ENCODE measurements at regions not wholly inside any gene's neighbourhood (a gene's known extent, or its start where the extent isn't known, plus 50 kb on each side); places are given as distances from the start of the nearest gene placed in this dataset.

DNA sequence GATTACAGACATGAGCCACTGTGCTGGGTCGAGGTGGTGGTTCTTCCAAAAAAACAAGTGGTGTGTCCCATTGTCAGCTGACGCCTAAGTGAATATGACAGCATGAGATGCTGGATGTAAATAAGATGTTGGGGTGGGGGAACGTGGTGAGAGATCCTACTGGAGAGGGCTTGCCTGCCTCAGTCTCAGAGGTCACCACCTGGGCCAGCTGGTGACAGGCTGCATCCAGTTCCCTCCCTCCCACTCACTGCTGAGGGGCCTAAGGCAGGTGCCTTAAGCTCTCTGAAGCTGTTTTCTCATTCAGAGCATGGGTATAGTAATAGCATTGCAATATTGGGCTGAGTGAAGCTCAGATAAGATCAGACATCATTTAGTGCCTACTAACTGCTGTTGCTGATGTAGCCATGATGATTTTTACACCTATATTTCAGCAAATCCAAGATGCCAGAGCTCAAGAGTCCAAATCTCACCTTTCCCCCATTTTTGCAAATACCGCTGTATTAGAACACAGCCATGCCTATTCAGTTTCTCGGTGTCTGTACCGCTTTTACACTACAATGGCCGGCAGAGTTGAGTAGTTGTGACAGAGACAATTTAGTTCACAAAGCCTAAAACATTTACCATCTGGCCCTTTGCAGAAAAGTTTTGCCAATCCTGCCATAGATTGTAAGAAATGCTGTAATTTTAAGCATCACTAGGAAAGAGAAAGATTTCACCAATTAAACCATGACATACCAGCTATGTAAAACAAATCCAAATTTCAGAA, 171.3 kb downstream of the ANKRD60 start:
- Histone ChIP-seq H3K27me3 (ENCODE audit: insufficient read depth, poor library complexity, severe bottlenecking) (no peaks in the 10 kb centered on the region), H3K27ac (replicated peaks) (no peak overlapping the region), H3K4me3 (replicated peaks; ENCODE audit: insufficient read depth, low read length) (no peak overlapping the region)
- TF ChIP-seq, protein P1, sequence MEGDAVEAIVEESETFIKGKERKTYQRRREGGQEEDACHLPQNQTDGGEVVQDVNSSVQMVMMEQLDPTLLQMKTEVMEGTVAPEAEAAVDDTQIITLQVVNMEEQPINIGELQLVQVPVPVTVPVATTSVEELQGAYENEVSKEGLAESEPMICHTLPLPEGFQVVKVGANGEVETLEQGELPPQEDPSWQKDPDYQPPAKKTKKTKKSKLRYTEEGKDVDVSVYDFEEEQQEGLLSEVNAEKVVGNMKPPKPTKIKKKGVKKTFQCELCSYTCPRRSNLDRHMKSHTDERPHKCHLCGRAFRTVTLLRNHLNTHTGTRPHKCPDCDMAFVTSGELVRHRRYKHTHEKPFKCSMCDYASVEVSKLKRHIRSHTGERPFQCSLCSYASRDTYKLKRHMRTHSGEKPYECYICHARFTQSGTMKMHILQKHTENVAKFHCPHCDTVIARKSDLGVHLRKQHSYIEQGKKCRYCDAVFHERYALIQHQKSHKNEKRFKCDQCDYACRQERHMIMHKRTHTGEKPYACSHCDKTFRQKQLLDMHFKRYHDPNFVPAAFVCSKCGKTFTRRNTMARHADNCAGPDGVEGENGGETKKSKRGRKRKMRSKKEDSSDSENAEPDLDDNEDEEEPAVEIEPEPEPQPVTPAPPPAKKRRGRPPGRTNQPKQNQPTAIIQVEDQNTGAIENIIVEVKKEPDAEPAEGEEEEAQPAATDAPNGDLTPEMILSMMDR (IDR thresholded peaks at IDR 0.05; ENCODE audit: insufficient read depth, low read length), result no peak
- TF ChIP-seq GABPA (IDR thresholded peaks at IDR 0.05; ENCODE audit: low read depth) (no peak), SPI1 (IDR thresholded peaks at IDR 0.05; ENCODE audit: borderline replicate concordance, low read depth) (no peak), POLR2AphosphoS5 (IDR thresholded peaks at IDR 0.05; ENCODE audit: low read depth) (no peak)
- TF ChIP-seq, protein P2, sequence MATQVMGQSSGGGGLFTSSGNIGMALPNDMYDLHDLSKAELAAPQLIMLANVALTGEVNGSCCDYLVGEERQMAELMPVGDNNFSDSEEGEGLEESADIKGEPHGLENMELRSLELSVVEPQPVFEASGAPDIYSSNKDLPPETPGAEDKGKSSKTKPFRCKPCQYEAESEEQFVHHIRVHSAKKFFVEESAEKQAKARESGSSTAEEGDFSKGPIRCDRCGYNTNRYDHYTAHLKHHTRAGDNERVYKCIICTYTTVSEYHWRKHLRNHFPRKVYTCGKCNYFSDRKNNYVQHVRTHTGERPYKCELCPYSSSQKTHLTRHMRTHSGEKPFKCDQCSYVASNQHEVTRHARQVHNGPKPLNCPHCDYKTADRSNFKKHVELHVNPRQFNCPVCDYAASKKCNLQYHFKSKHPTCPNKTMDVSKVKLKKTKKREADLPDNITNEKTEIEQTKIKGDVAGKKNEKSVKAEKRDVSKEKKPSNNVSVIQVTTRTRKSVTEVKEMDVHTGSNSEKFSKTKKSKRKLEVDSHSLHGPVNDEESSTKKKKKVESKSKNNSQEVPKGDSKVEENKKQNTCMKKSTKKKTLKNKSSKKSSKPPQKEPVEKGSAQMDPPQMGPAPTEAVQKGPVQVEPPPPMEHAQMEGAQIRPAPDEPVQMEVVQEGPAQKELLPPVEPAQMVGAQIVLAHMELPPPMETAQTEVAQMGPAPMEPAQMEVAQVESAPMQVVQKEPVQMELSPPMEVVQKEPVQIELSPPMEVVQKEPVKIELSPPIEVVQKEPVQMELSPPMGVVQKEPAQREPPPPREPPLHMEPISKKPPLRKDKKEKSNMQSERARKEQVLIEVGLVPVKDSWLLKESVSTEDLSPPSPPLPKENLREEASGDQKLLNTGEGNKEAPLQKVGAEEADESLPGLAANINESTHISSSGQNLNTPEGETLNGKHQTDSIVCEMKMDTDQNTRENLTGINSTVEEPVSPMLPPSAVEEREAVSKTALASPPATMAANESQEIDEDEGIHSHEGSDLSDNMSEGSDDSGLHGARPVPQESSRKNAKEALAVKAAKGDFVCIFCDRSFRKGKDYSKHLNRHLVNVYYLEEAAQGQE (IDR thresholded peaks at IDR 0.05; ENCODE audit: insufficient replicate concordance, low read depth), result no peak
- DNase-seq (ENCODE audit: low read depth in 1 of 2, low spot score in 1 of 2), result no peak

DNA sequence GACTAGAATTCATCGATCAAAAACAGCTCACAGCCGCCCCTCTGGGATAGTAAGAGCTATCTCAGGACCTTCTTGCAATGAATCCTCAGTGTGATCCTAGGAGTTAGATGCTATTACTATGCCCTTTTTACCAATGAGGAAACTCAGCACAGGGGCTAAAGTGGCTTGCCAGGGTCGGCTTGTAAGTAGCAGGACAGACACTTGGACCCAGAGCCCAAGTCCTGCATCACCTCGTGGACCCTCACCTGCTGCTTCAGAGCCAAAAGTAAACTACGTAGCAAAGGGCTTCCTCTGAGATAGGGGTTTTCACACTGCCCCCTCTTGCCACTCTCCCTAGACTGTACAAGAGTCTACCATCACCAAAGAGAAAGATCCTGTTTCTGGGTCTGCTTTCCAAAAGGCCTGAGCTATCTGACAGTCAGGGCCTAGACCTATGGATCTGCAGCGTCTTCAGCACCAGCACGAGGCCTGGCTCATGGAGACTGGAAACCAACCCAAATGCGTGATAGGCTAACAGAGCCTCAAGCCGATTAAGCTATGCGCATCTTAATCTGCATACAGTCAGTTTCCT, 172.3 kb downstream of the ANKRD60 start:
- no peak for TF ChIP-seq GABPA (IDR thresholded peaks at IDR 0.05; ENCODE audit: low read depth)
- no peak for TF ChIP-seq POLR2AphosphoS5 (IDR thresholded peaks at IDR 0.05; ENCODE audit: low read depth)
- no peak for TF ChIP-seq SPI1 (IDR thresholded peaks at IDR 0.05; ENCODE audit: borderline replicate concordance, low read depth)
- TF ChIP-seq, protein P2 (IDR thresholded peaks at IDR 0.05; ENCODE audit: insufficient replicate concordance, low read depth), result no peak
- TF ChIP-seq, protein P1 (IDR thresholded peaks at IDR 0.05; ENCODE audit: insufficient read depth, low read length), result no peak
- H3K27me3 ChIP-seq (ENCODE audit: insufficient read depth, poor library complexity, severe bottlenecking), result no peaks in the 10 kb centered on the region
- H3K4me3 ChIP-seq (replicated peaks; ENCODE audit: insufficient read depth, low read length), result no peak overlapping the region
- H3K27ac ChIP-seq (replicated peaks), result no peak overlapping the region
- no peak for DNase-seq (ENCODE audit: low read depth in 1 of 2, low spot score in 1 of 2)

DNA sequence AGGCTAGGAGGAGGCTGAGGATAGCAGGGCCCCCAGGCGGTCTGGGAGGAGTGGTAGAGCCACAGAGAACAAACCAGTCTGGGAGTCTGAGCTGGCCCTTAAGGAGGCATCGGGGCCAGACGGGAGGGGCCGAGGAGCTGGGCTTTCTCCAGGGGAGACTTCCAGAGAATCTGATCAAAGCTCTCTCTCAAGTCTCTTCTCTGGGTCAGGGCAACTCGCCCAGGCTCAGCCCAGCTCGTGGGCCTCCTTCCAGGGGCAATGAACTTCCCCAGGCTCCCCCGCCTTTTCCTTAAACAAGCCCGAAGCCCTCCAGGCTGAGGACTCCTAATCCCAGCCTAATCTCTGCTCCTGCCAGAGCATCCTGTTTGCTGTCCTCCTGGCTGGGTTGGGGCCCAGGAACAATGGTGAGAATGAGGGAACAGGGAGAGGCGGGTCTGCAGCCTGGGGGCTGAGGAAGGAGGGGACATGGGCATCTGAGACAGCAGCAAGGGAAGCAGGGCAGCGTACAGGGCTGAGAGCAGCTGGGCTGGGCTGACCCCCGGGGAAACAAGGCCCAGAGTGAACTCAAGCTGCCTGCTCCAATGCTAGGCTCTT, 173.6 kb downstream of the ANKRD60 start:
- H3K27me3 ChIP-seq (ENCODE audit: insufficient read depth, poor library complexity, severe bottlenecking), result no peaks in the 10 kb centered on the region
- H3K27ac ChIP-seq (replicated peaks), result no peak overlapping the region
- H3K4me3 ChIP-seq (replicated peaks; ENCODE audit: insufficient read depth, low read length), result no peak overlapping the region
- TF ChIP-seq POLR2AphosphoS5 (IDR thresholded peaks at IDR 0.05; ENCODE audit: low read depth), result no peak
- TF ChIP-seq, protein P1 (IDR thresholded peaks at IDR 0.05; ENCODE audit: insufficient read depth, low read length), result no peak
- TF ChIP-seq SPI1 (IDR thresholded peaks at IDR 0.05; ENCODE audit: borderline replicate concordance, low read depth), result no peak
- TF ChIP-seq, protein P2 (IDR thresholded peaks at IDR 0.05; ENCODE audit: insufficient replicate concordance, low read depth), result no peak
- TF ChIP-seq GABPA (IDR thresholded peaks at IDR 0.05; ENCODE audit: low read depth), result no peak
- no peak for DNase-seq (ENCODE audit: low read depth in 1 of 2, low spot score in 1 of 2)
